NCI-H524 treated with DMSO at 0.1 percent for 48 hours (cell line): ENCODE measurements at regions not wholly inside any gene's neighbourhood (a gene's known extent, or its start where the extent isn't known, plus 50 kb on each side); places are given as distances from the start of the nearest gene placed in this dataset.

Experiments
- DNase-seq: peaks from one replicate; lab custom pipeline; 2025; lab: John Stamatoyannopoulos, UW

GRCh38 chr6:129778793-129779192, 68.8 kb upstream of the ARHGAP18 start:
- DNase-seq, result no peak

DNA sequence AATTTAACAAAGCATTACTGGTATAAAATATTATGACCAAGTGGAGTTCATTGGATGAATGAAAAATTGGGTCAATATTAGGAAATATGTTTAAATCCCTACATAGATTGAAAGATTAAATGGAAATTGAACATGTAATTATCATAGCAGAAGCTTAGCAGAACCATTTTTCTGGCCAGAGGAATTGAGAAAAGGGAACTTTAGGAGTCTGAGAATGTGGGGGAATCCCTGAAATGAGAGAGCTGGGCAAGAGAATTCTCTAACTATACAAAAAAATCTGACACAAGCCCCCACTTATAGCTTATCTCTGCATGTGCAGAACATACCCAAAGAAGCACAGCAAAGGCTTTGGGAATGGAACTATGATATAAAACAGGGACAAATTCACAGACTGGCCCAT, 67.4 kb upstream of the ARHGAP18 start:
- DNase-seq, result no peak

DNA sequence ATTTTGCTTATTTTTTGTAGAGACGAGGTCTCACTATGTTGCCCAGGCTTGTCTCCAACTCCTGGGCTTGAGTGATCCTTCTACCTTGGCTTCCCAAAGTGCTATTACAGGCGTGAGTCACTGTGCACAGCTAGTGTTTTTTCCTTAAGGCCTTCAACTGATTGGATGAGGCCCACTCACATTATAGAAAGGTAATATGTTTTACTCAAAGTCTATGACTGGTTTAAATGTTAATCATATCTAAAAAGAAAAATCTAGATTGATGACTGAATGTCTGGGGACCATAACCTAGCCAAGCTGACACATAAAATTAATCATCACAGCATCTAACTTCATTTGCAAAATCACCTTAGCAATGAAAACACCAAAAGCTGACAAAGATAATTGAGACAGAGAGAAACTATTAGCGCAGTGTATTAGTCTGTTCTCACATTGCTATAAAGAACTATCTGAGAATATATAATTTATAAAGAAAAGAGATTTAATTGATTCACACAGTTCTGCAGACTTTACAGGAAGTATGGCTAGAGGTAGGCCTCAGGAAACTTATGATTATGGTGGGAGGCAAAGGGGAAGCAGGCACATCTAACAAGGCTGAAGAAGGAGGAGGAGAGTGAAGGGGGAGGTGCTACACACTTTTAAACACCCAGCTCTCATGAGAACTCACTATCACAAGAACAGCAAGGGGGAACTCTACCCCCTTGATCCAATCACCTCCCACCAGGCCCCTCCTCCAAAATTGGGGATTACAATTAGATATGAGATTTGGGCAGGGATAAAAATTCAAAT, 66.8 kb upstream of the ARHGAP18 start:
- DNase-seq, result no peak

- peak; percentile 26 for DNase-seq
Measured at GRCh38 chr6:129774697-129775447, 64.9 kb upstream of the ARHGAP18 start.

- no peak for DNase-seq
Measured at GRCh38 chr6:129773304-129773703, 63.3 kb upstream of the ARHGAP18 start.

- DNase-seq, result no peak
Measured at GRCh38 chr6:129771678-129772077, 61.7 kb upstream of the ARHGAP18 start.

GRCh38 chr6:129767776-129768485, 58.0 kb upstream of the ARHGAP18 start:
- peak; percentile 74 for DNase-seq

DNA sequence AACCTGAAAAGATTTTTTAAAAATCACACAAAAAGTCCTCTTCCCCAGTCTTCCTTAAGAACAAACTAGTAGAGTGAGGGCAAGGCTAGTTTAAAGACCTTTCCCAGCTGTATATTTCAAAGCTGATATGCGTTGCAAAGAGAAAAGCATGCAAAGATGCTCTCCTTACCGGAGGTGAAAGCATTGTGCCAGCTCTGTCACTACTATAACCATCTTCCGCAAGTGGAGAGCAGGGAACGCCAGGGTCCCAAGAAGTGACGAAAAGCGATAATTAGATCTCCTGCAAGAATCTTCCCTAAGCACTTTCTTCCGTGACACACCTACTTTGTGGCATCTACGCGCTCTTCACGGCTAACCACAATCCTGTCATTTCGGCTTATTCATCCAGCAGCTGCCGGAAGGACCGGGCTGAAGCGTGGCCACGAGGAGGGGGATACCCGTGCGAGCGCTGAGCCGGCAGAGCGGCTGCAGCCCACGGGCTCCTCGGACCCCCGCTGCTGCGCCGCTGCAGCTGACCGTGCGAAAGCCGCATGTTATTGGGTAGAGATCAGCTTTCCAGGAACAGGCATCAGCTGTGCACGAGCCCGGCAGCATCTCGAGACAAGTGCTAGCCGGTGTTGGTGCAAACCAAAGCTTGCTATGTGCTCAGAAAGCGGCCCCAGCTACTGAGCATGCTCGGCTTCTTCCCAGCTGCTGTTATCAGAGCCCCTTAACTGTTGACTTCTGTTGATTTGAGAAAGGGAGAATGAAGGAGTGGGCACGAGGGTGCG, 57.2 kb upstream of the ARHGAP18 start:
- peak; percentile 88 for DNase-seq

- no peak for DNase-seq
Measured at GRCh38 chr6:129764761-129765407, 54.9 kb upstream of the ARHGAP18 start.

GRCh38 chr6:129759796-129760605, 50.0 kb upstream of the ARHGAP18 start:
- no peak for DNase-seq
